NCI-H2227 (cell line): ENCODE measurements at regions not wholly inside any gene's neighbourhood (a gene's known extent, or its start where the extent isn't known, plus 50 kb on each side); places are given as distances from the start of the nearest gene placed in this dataset.
A peak's percentile ranks its signal among the peaks of the same experiment; 100 is the strongest.

Experiments used
- DNase-seq: peaks from one replicate; lab custom pipeline; 2025; ENCODE audit not compliant: unreplicated experiment; lab: John Stamatoyannopoulos, UW

DNA sequence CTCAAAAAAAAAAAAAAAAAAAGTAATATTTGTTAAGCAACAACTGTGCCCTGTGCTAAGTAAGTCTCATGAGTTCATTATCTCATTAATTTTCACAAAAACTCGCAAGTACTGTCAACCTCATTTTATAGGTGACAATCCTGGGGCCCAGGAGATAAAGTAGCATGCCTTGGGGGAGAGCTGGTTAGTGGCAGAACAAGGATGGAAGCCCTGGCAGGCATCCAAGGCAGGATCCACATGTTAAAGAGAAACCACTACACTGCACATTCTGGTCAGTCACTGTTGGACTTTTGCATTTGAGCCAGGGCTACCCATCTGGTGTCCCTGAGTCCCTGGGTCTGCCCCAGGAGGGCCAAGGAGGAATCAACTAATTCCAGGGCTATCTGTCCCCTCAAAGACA lies 54.6 kb downstream of the ZFP36L2 start:
- no peak for DNase-seq

DNA sequence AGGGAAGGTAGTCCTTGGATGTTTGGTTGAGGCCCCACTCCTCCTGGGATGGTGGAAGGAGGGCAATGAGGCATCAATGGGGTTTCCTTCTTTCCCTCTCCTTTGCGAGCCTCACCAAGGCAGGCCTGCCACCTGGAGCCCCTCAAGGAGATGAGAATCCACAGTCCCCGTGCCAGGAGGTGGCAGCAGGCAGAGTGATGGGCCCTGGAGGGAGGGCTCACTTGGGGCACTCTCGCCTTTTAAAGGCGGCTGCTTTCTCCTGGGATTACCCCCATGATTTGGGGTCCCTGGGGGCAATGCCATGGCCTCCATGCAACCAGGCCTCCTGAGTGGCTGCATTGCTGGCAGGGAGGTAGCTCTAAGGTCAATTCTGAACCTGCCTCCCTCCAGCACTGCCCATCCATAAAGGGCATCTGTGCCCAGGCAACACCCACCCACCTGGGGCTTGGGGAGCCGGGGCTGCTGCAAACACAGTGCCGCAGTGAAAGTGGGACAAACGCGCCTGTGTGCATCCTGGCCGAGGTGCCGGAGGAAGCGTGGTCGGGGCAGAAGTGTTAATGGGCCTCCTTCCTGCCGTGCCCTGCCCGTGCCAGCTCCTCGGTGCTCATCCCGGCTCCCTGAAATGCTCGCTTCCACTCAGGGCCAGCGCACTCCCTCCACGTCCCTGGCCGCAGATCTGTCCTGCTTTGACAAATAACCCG lies 55.9 kb downstream of the ZFP36L2 start:
- no peak for DNase-seq

DNA sequence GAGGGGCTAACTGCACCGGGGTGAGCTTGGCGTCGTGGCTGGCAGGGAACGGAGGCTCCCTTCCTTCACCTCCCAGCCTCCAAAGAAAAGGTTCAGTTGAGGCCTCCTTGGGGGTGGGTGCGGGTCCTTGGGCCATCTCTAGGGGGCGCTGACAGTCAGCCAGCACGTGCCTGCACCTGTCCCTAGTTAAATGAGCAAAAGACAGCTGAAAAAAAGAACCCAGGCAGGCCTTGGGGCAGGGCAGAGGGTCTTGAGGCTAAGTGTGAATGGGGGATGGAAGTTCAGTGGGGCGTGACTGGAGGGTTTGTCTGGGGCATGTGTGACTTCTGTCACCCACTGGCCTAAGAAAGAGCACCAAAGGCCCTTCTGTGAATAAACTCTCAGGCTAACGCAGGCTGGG lies 56.4 kb downstream of the ZFP36L2 start:
- DNase-seq, result no peak

DNA sequence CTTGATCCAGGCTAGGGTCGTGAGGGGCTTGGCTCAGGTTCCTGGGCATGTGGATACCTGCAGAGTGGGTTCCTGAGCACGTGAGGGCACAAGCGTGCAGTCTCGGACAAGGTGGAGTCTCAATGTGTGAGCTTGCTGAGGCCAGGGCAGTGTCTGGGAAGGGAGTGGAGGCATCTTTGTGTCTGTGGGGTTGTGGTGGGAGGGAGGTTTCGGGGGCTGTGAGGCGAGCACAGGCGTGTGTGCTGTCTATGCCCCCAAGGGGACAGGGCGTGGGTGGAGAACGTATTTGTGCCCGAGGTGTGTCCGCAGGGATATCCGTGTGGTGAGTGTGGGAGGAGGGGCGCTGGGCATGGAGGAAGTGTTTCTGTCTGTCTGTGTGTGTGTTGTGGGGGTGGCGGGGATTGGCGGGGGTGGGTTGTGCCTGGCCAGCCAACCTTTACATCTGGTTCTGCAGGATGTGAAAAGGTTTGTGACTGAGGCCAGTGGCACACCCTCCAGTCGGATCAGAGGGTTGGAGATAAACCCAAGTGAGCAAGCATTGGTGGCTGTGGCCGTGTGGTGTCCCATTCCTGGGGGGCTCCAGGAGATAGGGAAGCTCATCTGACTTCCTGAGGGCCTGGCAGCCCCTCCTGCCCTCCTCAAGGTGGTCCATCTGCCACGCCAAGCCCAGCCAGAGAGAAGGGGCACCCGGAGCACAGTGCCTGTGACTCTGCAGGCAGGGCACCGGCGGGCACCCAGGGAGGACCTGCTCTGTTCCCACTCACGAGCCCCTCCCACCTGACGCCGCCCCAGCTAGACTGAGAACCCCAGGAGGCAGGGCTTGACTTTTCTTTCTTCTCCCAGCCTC lies 57.1 kb downstream of the ZFP36L2 start:
- no peak for DNase-seq

DNA sequence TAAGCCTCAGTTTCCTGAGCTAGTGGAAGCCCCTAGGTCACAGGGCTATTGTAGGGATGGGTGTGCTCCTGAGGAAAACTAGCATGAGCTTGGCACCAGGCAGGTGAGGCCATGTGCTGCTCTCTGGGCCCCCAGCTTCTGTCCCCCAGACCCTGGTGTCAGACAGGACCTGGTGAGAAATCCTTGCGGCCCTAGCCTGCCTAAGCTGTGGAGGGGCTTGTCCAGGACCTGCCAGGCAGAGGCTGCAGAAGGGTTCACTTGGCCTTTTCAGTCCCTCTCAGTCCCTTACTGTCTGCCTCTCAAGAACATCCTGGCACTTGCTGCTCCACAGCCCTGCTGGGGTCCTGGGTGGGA lies 58.4 kb downstream of the ZFP36L2 start:
- no peak for DNase-seq

DNA sequence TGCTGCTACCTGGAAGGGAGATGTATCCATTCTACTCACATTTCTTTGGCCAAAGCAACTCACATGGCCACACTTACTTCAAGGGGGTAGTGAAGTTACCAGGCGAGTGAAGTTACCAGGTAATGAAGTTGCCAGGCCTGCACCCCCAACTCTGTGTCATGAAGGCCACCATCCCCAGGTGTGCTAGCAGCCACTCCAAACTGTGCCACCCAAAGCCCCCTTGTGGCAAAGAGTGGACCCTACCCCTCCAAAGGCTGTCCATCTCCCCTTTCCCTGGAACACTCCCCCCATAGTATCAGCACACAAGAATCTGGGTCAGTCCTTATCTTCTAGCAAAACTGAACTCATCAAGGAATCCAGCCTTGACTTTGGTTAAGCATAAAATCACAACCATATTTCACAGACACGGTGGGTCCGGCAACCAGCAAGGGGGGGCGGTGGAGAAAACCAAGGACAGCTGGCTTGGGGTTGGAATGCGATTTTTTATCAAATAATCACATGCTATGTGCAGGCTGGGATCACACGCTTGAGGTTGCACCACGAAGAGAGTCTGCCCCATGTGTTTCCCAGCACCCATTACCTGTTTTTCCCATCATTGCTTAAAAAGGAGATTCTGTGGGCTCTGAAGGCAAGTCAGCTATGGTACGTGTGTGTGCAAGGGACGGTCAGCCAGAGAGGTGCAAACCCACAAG lies 60.9 kb downstream of the ZFP36L2 start:
- no peak for DNase-seq

DNA sequence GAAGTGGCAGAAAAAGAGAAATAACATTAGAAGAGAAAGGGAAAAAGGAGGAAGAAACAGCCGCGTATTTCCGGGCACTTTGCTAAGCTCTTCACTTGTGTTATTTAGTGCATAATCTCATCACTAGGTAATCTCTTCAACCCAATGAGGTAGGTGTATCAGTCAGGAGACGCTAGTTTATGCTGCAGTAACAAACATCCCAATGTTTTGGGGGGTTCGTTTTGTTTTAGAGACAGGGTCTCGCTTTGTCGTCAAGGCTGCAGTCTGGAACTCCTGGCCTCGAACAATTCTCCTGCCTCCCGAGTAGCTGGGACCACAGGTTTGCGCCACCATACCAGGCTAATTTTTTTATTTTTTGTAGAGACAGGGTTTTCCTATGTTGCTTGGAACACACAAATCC lies 61.7 kb downstream of the ZFP36L2 start:
- no peak for DNase-seq

DNA sequence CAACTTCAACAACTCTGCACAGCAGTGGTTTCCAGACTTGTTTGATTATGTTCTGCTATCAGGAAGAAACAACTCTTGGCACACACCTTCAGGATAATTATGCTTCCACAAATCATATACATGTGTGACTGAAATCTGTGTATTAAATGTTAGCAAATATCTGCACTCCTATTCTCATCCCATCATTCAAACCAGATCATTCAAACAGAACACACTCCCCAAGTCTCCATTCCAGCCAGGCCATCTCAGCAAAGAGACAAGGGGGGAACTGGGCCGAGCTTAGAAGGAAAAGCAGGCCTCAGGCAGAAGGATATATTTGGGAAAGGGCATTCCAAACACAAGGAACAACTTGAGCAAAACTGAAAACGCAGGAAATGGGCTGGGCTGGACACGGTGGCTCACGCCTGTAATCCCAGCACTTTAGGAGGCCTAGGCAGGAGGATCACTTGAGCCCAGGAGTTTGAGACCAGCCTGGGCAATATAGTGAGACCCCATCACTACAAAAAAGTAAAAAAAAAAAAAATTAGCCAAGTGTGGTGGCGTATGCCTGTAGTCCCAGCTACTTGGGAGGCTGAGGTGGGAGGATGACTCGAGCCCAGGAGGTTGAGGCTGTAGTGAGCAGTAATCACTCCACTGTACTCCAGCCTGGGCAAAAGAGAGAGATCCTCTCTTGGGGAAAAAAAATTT lies 62.7 kb downstream of the ZFP36L2 start:
- DNase-seq, result no peak

DNA sequence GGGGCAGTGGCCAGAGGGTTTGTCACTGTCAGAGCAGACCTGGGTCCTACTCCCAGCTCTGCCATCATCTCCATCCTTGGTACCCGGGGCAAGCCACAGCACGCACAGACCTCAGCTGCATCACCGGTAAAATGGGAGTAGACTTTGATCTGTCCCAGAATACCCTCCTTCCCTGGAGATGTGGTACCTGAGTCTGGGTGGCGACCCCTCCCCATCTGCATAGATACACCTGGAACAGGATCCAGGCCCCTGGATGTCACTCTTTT lies 64.0 kb downstream of the ZFP36L2 start:
- DNase-seq, result no peak

DNA sequence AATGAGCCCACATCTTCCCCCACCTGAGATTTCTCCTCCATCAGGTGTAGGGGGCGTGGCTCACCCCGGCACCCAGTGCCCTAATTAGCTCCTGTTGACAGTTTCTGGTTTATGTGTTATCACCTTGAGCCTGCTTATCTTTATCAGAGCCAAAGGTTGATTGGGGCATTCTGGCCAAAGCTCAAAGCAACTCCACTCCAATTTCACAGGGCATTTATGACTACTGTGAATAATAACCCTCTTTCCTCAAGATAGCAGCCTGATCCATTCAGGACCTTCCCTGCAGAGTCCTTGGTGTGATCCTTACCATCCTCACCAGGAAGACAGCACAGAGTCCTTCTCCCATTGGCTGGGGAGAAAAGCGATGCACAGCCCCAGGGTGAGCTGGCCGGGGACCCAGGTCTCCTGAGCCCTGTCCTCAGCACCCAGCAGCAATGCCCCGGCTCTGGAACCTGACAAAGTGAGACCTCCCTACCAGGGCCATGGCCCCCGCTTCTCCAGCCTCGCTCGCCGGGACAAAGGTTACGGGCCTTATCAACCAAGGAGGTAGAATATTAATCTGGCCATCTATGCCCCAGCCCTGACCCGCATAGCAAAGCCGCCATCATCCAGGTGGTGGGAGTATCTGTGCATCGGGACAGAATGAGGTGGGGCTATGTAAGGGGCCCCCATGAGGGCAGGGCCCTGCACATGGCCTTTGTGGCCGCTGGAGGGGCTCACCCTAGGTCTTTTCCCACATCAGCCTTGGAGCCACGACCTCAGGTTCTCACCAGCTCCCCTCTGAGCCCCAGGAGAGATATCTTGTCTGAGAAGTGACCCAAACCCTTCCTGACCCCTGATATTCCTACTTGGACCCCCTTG lies 64.5 kb downstream of the ZFP36L2 start:
- no peak for DNase-seq

DNA sequence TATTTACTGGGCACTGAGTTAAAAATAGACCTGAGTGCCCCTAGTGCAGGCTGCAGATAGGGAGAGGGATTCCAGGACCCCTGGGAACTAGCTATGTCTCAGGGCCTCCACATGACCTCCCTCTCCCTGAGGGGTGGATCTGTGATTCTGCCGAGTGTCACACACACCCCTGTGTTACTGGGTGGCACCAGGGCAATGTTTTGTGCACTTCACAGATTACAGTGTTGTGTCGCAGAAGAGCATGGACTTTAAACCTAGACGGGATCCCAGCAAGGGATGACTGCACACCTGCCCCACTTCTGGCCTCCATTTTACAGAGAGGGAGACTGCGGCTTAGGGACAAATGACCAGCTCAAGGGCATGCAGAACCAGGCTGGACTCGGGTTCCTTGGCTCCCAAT lies 65.6 kb downstream of the ZFP36L2 start:
- DNase-seq, result no peak

DNA sequence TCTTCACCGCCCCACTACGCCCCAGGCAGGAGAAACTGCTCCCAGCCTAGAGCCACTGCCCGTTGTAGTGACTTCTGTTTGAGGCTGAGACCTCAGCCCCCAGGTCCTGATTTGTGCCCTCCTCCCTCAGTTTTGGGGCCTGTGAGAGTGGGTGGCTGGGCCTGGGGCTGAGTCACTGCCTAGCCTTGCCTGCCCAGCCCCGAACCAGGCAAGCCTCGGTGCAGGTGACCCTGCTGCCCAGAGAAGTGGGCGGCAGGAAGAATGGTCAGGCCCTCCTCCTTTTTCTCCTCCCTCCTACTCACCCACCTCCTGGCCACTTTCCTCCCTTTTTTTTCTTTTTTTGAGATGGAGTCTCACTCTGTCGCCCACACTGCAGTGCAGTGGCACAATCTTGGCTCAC lies 66.6 kb downstream of the ZFP36L2 start:
- DNase-seq, result no peak

DNA sequence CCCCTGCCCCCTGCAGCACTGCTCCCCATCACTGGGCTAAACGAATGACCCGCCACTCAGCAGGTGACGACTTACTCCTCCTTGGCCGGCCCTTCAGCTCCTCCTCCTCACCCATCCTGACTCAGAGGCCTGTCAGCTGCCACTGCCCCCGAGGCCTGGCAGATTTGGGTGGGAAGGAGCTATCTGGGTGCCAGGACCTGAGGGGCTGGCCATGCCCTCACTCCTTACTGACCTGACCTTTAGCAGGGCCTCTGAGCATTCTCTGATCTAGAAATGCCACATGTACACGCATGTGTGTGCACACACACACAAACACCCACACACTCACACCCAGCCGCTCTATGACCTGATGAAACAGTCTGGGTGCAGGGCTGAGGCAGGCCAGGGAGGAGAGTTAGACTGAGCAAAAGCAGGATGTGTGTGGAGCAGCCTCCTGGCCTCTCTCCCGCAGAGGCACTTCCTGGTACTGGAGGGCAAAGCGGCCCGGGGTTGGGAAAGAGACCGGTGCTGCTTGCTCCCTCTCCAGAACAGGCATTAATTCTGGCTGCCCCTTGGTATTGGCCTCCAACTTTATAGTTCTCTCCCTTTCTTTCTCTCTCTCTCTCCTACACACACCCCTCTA lies 68.0 kb downstream of the ZFP36L2 start:
- no peak for DNase-seq

DNA sequence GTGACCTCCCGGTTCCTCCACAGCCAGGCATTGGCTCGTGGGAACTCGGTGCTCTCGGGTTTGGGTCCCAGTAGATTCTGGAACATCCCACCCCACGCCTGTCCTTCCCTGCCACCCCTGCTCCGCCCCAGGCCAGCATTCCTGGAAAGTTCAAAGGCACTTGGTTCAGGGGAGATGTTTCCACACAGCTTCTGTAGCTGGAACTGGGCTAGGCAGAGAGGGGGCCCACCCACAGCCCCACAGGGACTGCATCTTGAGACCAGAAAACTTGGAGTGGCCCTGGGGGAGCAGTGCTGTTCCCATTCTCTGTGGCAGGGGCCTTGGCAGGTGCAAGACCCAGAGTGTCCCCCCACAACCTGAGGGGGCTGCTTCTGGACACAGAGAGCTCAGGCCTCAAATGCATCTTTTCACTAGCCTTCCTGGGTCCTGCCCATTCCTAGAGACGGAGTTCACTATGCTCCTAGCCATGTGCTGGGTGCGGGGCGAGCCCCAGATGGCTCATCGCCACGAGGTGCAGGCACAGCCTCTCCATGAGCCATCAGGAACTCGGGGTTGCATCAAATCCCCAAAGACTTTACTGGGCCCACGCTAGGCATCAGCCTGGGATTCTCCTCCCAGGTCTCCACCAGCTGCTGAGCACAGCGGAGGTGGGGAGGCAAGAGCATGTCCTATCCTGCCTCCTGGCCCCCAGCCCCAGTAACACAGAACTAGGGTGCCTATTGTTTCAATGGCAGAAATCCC lies 68.7 kb downstream of the ZFP36L2 start:
- no peak for DNase-seq

DNA sequence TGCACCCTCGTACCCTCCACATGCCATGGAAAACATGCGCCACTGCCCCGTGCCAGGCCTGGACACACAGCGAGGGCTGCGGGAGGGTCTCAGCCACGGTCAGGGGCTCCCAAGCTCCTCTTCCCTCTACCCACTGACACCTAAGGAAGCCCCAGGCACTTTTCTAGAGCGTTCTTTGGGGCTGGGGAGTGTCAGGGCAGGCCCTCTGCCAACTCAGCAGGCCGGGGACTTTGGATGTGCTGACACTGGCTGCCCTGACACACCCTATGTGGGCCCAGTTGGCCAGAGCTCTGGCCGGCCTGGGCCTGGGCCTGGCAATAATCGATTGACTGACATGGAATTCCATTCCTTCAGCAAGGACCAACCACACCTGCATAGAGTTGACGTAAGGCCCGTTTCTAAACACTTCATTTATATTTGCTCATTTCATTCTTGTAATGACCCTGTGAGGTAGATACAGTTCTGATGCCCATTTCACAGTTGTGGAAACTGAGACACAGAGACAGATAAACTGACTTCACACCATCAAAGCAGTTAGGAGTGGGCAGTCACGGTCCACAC lies 70.5 kb downstream of the ZFP36L2 start:
- DNase-seq, result no peak

DNA sequence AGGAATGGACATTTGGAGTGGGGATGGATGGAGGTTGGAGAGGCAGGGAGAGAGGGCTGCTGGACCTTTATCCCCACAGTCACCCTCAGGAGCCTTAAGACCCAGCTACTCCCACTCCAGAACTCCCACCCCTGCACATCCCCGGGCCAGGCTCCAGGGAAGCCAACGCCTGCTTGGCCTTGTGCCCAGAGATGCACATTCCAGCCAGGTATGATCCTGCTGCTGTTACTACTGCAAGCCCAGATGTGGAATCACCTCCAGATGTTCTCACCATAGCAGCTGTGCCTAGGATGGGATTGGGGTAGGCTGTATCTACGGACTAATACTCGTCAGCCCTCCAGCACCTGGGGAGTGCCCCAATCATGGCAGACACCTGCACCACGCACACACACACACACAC lies 71.7 kb downstream of the ZFP36L2 start:
- DNase-seq, result no peak

DNA sequence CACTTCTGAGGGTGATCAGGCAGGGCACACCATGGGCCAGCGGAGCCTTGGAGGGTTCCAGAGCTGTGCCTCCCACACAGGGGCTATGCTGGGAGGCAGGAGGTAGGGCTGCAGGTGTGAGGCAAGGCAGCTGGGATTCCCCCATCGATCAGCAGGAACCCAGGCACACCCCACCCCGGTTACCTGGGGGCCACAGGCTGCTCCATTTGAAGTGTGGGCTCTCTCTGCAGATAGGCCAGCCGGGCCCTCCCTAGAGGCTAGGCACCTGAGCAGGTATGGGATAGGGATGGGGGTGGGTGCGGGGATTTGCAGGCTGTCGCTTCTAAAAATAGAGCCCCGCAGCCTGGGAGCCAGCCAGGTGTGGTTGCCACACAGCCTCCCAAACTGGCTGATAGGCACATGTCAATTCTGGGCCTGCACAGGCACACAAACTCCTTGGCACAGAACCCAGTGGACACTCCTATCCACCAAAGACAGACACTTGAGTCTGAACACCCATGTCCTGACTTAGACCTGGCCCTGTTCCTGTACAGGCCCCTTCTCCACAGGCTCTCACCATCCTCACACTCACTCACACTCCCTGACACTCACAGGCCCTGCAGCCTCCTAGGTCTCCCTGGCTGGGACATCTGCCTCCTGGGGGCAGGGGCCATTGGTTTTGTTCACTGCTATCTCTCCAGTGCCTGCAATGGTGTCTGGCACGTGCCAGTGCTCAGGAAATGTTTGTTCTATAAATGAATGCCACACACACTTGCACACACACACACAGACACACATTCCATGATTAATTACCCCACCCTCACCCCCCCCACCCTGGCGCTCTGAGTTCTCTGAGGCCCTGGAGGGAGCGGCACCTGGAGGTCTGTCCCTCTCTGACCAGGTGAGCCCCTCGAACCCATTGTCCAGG lies 73.4 kb downstream of the ZFP36L2 start:
- DNase-seq, result no peak

DNA sequence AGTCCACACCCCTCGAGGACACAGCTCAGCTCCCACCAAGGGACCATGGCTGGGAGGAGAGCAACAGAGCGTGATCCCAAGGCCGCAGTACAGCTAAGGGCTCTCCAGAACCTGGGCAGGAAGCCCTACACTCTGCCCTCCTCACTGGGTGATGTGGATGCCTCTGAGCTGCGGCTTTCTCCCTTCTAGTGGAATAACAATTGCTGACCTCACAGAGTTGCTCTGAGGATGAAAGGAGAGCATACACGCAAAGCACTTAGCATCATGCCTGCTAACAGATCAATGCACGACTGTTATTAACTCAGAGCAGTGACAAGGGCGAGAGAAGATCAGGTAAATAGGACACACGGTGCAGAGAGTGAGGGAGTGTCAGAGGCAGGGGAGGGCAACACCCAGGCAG lies 74.2 kb downstream of the ZFP36L2 start:
- DNase-seq, result peak; percentile 56
